ENCODE measurements at regions not wholly inside any gene's neighbourhood (a gene's known extent, or its start where the extent isn't known, plus 50 kb on each side); places are given as distances from the start of the nearest gene placed in this dataset.
A peak's percentile ranks its signal among the peaks of the same experiment; 100 is the strongest.

DNA sequence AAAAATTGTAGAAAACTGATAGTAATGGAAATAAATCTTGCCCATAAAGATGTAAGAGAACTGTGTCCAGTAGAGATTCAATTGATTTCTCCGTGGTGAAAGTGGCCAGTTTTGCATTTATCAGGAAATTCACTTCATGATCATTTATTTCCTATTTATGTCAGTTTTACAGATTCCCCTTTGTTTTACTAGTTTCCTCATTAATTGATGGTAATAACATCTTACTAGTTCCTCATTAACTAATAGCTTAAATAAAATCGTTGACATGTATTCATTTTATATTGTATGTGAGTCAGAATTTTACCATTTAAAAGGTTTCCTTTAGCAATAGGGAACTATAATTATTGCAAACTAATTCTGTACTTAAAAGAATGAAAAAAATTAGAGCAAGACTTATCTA is 99.8 kb upstream of the ADGRF1 start:
- DNase-seq (ENCODE audit: extremely low spot score) = no peak
- POLR2A ChIA-PET = no interaction called here
- TF ChIP-seq TARDBP (IDR thresholded peaks at IDR 0.05) = no peak
- no peak for TF ChIP-seq L3MBTL2 (conservative IDR thresholded peaks at IDR 0.05)
- no peak for TF ChIP-seq ZNF384 (IDR thresholded peaks at IDR 0.05)
- no peak for TF ChIP-seq FOXA1 (IDR thresholded peaks at IDR 0.05)
- TF ChIP-seq BHLHE40 (IDR thresholded peaks at IDR 0.05; ENCODE audit: borderline replicate concordance) = no peak

GRCh38 chr6:47141171-47141570 is 99.0 kb upstream of the ADGRF1 start:
- ChIA-PET CTCF (no interaction called here), POLR2A (no interaction called here)
- DNase-seq (ENCODE audit: extremely low spot score) = no peak
- TF ChIP-seq HDGF (IDR thresholded peaks at IDR 0.05; ENCODE audit: borderline replicate concordance) = no peak
- no peak for TF ChIP-seq ELF4 (IDR thresholded peaks at IDR 0.05)
- no peak for TF ChIP-seq ZNF384 (IDR thresholded peaks at IDR 0.05)
- no peak for TF ChIP-seq SUZ12 (IDR thresholded peaks at IDR 0.05)
- no peak for TF ChIP-seq TARDBP (IDR thresholded peaks at IDR 0.05)
- no peak for TF ChIP-seq ARNT (IDR thresholded peaks at IDR 0.05)
- TF ChIP-seq LEF1 (IDR thresholded peaks at IDR 0.05; ENCODE audit: borderline replicate concordance) = no peak

More for the DNA sequence above, 99.8 kb upstream of the ADGRF1 start:
- CTCF ChIA-PET = no interaction called here

GRCh38 chr6:47138046-47138445 is 95.9 kb upstream of the ADGRF1 start:
- CTCF ChIA-PET = no interaction called here
- DNase-seq (ENCODE audit: extremely low spot score) = no peak
- no peak for TF ChIP-seq L3MBTL2 (conservative IDR thresholded peaks at IDR 0.05)
- no peak for TF ChIP-seq TARDBP (IDR thresholded peaks at IDR 0.05)
- no peak for TF ChIP-seq ARNT (IDR thresholded peaks at IDR 0.05)
- TF ChIP-seq CTBP1 (IDR thresholded peaks at IDR 0.05; ENCODE audit: borderline replicate concordance) = no peak
- no peak for TF ChIP-seq NFRKB (IDR thresholded peaks at IDR 0.05)
- TF ChIP-seq BHLHE40 (IDR thresholded peaks at IDR 0.05; ENCODE audit: borderline replicate concordance) = no peak
- TF ChIP-seq FOXA1 (IDR thresholded peaks at IDR 0.05) = no peak
- TF ChIP-seq, protein P1, sequence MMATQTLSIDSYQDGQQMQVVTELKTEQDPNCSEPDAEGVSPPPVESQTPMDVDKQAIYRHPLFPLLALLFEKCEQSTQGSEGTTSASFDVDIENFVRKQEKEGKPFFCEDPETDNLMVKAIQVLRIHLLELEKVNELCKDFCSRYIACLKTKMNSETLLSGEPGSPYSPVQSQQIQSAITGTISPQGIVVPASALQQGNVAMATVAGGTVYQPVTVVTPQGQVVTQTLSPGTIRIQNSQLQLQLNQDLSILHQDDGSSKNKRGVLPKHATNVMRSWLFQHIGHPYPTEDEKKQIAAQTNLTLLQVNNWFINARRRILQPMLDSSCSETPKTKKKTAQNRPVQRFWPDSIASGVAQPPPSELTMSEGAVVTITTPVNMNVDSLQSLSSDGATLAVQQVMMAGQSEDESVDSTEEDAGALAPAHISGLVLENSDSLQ (IDR thresholded peaks at IDR 0.05) = no peak
- TF ChIP-seq FOXM1 (IDR thresholded peaks at IDR 0.05; ENCODE audit: borderline replicate concordance) = no peak
- no peak for TF ChIP-seq HDGF (IDR thresholded peaks at IDR 0.05; ENCODE audit: borderline replicate concordance)
- TF ChIP-seq SP1 (IDR thresholded peaks at IDR 0.05) = no peak
- TF ChIP-seq FOXK2 (IDR thresholded peaks at IDR 0.05) = no peak
- no peak for TF ChIP-seq LEF1 (IDR thresholded peaks at IDR 0.05; ENCODE audit: borderline replicate concordance)
- POLR2A ChIA-PET = no interaction called here

DNA sequence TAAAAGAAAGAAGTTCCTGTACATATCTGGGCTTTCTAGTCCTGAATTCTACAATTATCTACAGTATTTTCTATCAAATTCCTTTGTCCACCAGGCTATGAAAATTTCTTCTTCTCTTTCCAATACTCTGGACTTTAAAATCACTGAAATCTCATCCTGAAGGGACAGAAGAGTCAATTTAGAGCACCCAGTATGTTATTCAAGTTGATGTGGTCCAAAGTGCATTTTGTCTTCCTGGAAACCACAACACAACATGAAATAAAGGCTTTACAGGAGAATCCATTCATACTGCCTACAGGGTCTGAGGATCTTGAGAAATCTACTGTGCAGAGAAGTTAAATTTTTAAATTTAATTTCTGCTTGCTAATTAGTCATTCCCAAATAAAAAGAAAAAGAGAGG is 94.9 kb upstream of the ADGRF1 start:
- no peak for DNase-seq (ENCODE audit: extremely low spot score)
- TF ChIP-seq LEF1 (IDR thresholded peaks at IDR 0.05; ENCODE audit: borderline replicate concordance) = no peak
- TF ChIP-seq FOXA1 (IDR thresholded peaks at IDR 0.05) = no peak
- TF ChIP-seq SUZ12 (IDR thresholded peaks at IDR 0.05) = no peak
- no peak for TF ChIP-seq ELF4 (IDR thresholded peaks at IDR 0.05)
- no peak for TF ChIP-seq L3MBTL2 (conservative IDR thresholded peaks at IDR 0.05)
- TF ChIP-seq NFRKB (IDR thresholded peaks at IDR 0.05) = no peak
- TF ChIP-seq FOXM1 (IDR thresholded peaks at IDR 0.05; ENCODE audit: borderline replicate concordance) = no peak
- TF ChIP-seq, protein P1 (IDR thresholded peaks at IDR 0.05) = no peak
- no peak for TF ChIP-seq HDGF (IDR thresholded peaks at IDR 0.05; ENCODE audit: borderline replicate concordance)
- TF ChIP-seq TARDBP (IDR thresholded peaks at IDR 0.05) = no peak
- no peak for TF ChIP-seq SP1 (IDR thresholded peaks at IDR 0.05)
- TF ChIP-seq ARNT (IDR thresholded peaks at IDR 0.05) = no peak
- ChIA-PET CTCF (no interaction called here), POLR2A (no interaction called here)

DNA sequence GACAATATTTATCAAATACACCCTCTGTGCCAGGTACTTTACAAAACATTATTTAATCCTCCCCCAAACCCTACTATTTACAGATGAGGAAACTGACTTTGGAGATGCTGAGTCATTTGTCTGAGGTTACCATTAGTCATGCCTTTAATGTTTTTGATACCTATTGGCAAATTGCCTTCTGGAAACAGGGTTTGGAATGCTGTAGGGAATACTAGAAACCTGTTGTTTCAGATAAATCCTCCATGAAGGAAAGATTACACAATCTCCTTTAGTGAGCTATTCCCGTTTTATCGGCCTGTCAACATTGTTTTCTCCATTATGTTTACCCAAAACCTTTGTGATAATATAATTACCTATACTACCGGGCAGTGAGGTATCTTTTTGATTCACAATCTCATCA is 93.6 kb upstream of the ADGRF1 start:
- POLR2A ChIA-PET = no interaction called here
- TF ChIP-seq CTBP1 (IDR thresholded peaks at IDR 0.05; ENCODE audit: borderline replicate concordance) (no peak), SUZ12 (IDR thresholded peaks at IDR 0.05) (no peak), SP1 (IDR thresholded peaks at IDR 0.05) (no peak), ZNF384 (IDR thresholded peaks at IDR 0.05) (no peak), HDGF (IDR thresholded peaks at IDR 0.05; ENCODE audit: borderline replicate concordance) (no peak), BHLHE40 (IDR thresholded peaks at IDR 0.05; ENCODE audit: borderline replicate concordance) (no peak), FOXK2 (IDR thresholded peaks at IDR 0.05) (no peak), L3MBTL2 (conservative IDR thresholded peaks at IDR 0.05) (no peak), LEF1 (IDR thresholded peaks at IDR 0.05; ENCODE audit: borderline replicate concordance) (no peak), ARNT (IDR thresholded peaks at IDR 0.05) (no peak), FOXM1 (IDR thresholded peaks at IDR 0.05; ENCODE audit: borderline replicate concordance) (no peak), FOXA1 (IDR thresholded peaks at IDR 0.05) (no peak), NFRKB (IDR thresholded peaks at IDR 0.05) (no peak), TARDBP (IDR thresholded peaks at IDR 0.05) (no peak), ELF4 (IDR thresholded peaks at IDR 0.05) (no peak)
- TF ChIP-seq, protein P1 (IDR thresholded peaks at IDR 0.05) = no peak
- DNase-seq (ENCODE audit: extremely low spot score) = no peak
- CTCF ChIA-PET = interaction anchor here (0.9 kb wide), 1 partner anchor 14 kb away, joined by 3 read pairs; no protein-coding TSS in a partner anchor

GRCh38 chr6:47134476-47135189 is 92.5 kb upstream of the ADGRF1 start:
- DNase-seq (ENCODE audit: extremely low spot score) = peak; percentile 68
- ChIA-PET POLR2A (no interaction called here), CTCF (interaction anchor here (0.5 kb wide), 1 partner anchor 34 kb away, joined by 3 read pairs; no protein-coding TSS in a partner anchor)
- TF ChIP-seq FOXK2 (IDR thresholded peaks at IDR 0.05) (no peak), CTBP1 (IDR thresholded peaks at IDR 0.05; ENCODE audit: borderline replicate concordance) (peak; percentile 76; the same call in 1 of the 2 replicates), SP1 (IDR thresholded peaks at IDR 0.05) (no peak), NFRKB (IDR thresholded peaks at IDR 0.05) (no peak), FOXM1 (IDR thresholded peaks at IDR 0.05; ENCODE audit: borderline replicate concordance) (no peak), FOXA1 (IDR thresholded peaks at IDR 0.05) (peak; percentile 89), TARDBP (IDR thresholded peaks at IDR 0.05) (no peak), L3MBTL2 (conservative IDR thresholded peaks at IDR 0.05) (no peak), ZNF384 (IDR thresholded peaks at IDR 0.05) (peak; percentile 81), LEF1 (IDR thresholded peaks at IDR 0.05; ENCODE audit: borderline replicate concordance) (no peak), HDGF (IDR thresholded peaks at IDR 0.05; ENCODE audit: borderline replicate concordance) (no peak), SUZ12 (IDR thresholded peaks at IDR 0.05) (no peak)
- TF ChIP-seq, protein P1 (IDR thresholded peaks at IDR 0.05) = peak; percentile 97

All from HEK293T (cell line).